CD4-positive, alpha-beta T cell (primary cell): ENCODE measurements at regions not wholly inside any gene's neighbourhood (a gene's known extent, or its start where the extent isn't known, plus 50 kb on each side); places are given as distances from the start of the nearest gene placed in this dataset.
"Not testable (repeated sequence)": the region's sequence is repeated elsewhere in the genome, so short reads cannot be mapped to it uniquely, and the experiment has no call there.

Experiments used
- ATAC-seq: fragments of 200-7000 bp; cut with Tn5 transposase; one replicate; pipeline ENCODE4 v1.10.0; 2022; ENCODE audit warnings: mild to moderate bottlenecking; ENCODE audit not compliant: poor library complexity
- CTCF ChIA-PET: fragments of 350-600 bp; sonication (Branson Sonifier 250); formaldehyde crosslinking; loops from one replicate; lab custom pipeline; 2021; ENCODE audit warnings: antibody characterized with exemption, inconsistent platforms; lab: Charles Lee
- POLR2A ChIA-PET: fragments of 350-600 bp; sonication (Branson Sonifier 250); formaldehyde crosslinking; loops from one replicate; lab custom pipeline; 2021; ENCODE audit warnings: antibody characterized with exemption, inconsistent platforms; lab: Charles Lee
- DNase-seq, 14 experiments: peaks; one replicate each; pipeline ENCODE4 v3.0.0-alpha.2; 2013 to 2020; ENCODE audit warnings: mixed read lengths in 2 of 14
- H3K27ac ChIP-seq, 2 donors: one replicate each; pipeline versions ENCODE4 v1.5.1 to v1.7.0; 2013; ENCODE audit warnings: low read length in 2 of 2, low read depth in 1 of 2, mild to moderate bottlenecking in 1 of 2
- H3K27me3 ChIP-seq, 2 experiments: 1 replicate in 1 of 2; 2 replicates in 1 of 2; pipeline versions ENCODE4 v1.6.1 to v1.7.0; 2013; ENCODE audit warnings: low read length in 2 of 2, control low read depth in 1 of 2, mild to moderate bottlenecking in 1 of 2, moderate library complexity in 1 of 2; ENCODE audit not compliant: insufficient read depth in 2 of 2, control insufficient read depth in 1 of 2
- H3K36me3 ChIP-seq: one replicate; pipeline ENCODE4 v1.6.1; 2013; ENCODE audit warnings: low read length, control low read depth; ENCODE audit not compliant: insufficient read depth
- H3K4me1 ChIP-seq: one replicate; pipeline ENCODE4 v1.6.1; 2013; ENCODE audit warnings: low read length, control low read depth; ENCODE audit not compliant: insufficient read depth
- H3K4me3 ChIP-seq: one replicate; pipeline ENCODE4 v1.5.1; 2013; ENCODE audit warnings: mild to moderate bottlenecking, low read length, moderate library complexity
- H3K9me3 ChIP-seq, 2 experiments: 1 replicate in 1 of 2; 2 replicates in 1 of 2; pipeline versions ENCODE4 v1.6.1 to v1.7.0; 2013; ENCODE audit warnings: low read length in 2 of 2, mild to moderate bottlenecking in 2 of 2, control low read depth in 1 of 2, moderate library complexity in 1 of 2; ENCODE audit not compliant: control insufficient read depth in 1 of 2, insufficient read depth in 1 of 2
- H3K27ac Mint-ChIP-seq: one replicate; pipeline ENCODE4 v1.8.0; 2020; ENCODE audit warnings: mixed read lengths
- H3K27me3 Mint-ChIP-seq: one replicate; pipeline ENCODE4 v1.8.0; 2021; ENCODE audit warnings: mixed read lengths
- H3K36me3 Mint-ChIP-seq: one replicate; pipeline ENCODE4 v1.8.0; 2021; ENCODE audit warnings: low read depth, mixed read lengths
- H3K4me1 Mint-ChIP-seq: one replicate; pipeline ENCODE4 v1.8.0; 2021; ENCODE audit warnings: low read depth, mixed read lengths
- H3K4me3 Mint-ChIP-seq: one replicate; pipeline ENCODE4 v1.8.0; 2020; ENCODE audit warnings: mild to moderate bottlenecking, mixed read lengths
- H3K9me3 Mint-ChIP-seq: one replicate; pipeline ENCODE4 v1.8.0; 2020; ENCODE audit warnings: mixed read lengths
- CTCF ChIP-seq: fragments of 200-600 bp; IDR thresholded peaks from one replicate; pipeline ENCODE4 v1.8.0; 2022; ENCODE audit warnings: antibody characterized with exemption, mild to moderate bottlenecking
- intact Hi-C, 2 experiments: fragments of 100-400 bp; cut with DNase I in 1 of 2; cut with micrococcal nuclease in 1 of 2; formaldehyde crosslinking; loops; one replicate each; pipeline versions ENCODE4 v1.15.1 to v1.9.0; 2023 to 2025; cut with DNase I, micrococcal nuclease

- Histone ChIP-seq H3K36me3 (no peaks in the 10 kb centered on the region), H3K4me1 (no peaks in the 10 kb centered on the region), H3K4me3 (no peak overlapping the region), H3K27ac (no peak overlapping the region), H3K27me3 (peaks cover 0 to 4% of the 10 kb centered on the region in 2 experiments), H3K9me3 (peaks cover 0 to 4% of the 10 kb centered on the region in 2 experiments)
- H3K36me3 Mint-ChIP-seq = no peaks in the 10 kb centered on the region
- H3K4me3 Mint-ChIP-seq = no peak overlapping the region
- TF ChIP-seq CTCF = no peak
- H3K4me1 Mint-ChIP-seq = no peaks in the 10 kb centered on the region
- H3K27me3 Mint-ChIP-seq = peaks cover 28% of the 10 kb centered on the region
- ChIA-PET CTCF (no interaction called here), POLR2A (no interaction called here)
- peaks cover 5% of the 10 kb centered on the region for H3K9me3 Mint-ChIP-seq
- DNase-seq (no peak), ATAC-seq (no peak)
- intact Hi-C loops = no loop called here
- no peak overlapping the region for H3K27ac Mint-ChIP-seq
Measured at GRCh38 chr6:16898640-16899396, 137.6 kb upstream of the ATXN1 start.

DNA sequence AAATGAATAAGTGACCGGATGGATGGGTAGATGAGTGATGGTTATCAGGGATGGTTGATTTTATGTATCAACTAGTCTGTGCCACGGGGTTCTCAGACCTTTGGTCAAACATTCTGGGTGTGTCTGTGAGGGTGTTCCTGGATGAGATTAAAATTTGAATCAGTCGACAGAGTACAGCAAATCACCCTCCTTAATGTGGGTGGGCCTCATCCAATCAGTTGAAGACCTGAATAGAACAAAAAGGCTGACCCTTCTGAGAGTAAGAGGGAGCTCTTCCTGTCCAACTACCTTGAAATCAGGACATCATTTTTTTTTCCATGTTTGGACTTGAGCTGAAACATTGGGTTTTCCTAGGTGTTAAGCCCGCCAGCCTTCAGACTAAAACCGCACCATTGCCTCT lies 136.4 kb upstream of the ATXN1 start:
- H3K4me1 ChIP-seq = no peaks in the 10 kb centered on the region
- peaks cover 0 to 4% of the 10 kb centered on the region in 2 experiments for H3K9me3 ChIP-seq
- H3K27ac ChIP-seq = no peak overlapping the region
- H3K27me3 ChIP-seq = no peaks in the 10 kb centered on the region
- Mint-ChIP-seq H3K27me3 (peaks cover 22% of the 10 kb centered on the region), H3K36me3 (no peaks in the 10 kb centered on the region), H3K4me3 (no peak overlapping the region), H3K9me3 (peaks cover 10% of the 10 kb centered on the region), H3K4me1 (no peaks in the 10 kb centered on the region), H3K27ac (no peak overlapping the region)
- no peak for TF ChIP-seq CTCF
- CTCF ChIA-PET = no interaction called here
- DNase-seq (no peak), ATAC-seq (no peak)
- POLR2A ChIA-PET = no interaction called here
- H3K4me3 ChIP-seq = no peak overlapping the region
- intact Hi-C loops = no loop called here
- no peaks in the 10 kb centered on the region for H3K36me3 ChIP-seq

GRCh38 chr6:16894301-16894700 lies 133.0 kb upstream of the ATXN1 start:
- ATAC-seq (no peak), DNase-seq (no peak)
- Histone ChIP-seq H3K4me1 (no peaks in the 10 kb centered on the region), H3K27ac (no peak overlapping the region), H3K36me3 (no peaks in the 10 kb centered on the region), H3K9me3 (peaks cover 0 to 4% of the 10 kb centered on the region in 2 experiments), H3K27me3 (no peaks in the 10 kb centered on the region), H3K4me3 (no peak overlapping the region)
- no peaks in the 10 kb centered on the region for H3K4me1 Mint-ChIP-seq
- H3K27ac Mint-ChIP-seq = no peak overlapping the region
- H3K36me3 Mint-ChIP-seq = no peaks in the 10 kb centered on the region
- POLR2A ChIA-PET = no interaction called here
- no peak for TF ChIP-seq CTCF
- no peak overlapping the region for H3K4me3 Mint-ChIP-seq
- H3K27me3 Mint-ChIP-seq = peaks cover 10% of the 10 kb centered on the region
- CTCF ChIA-PET = no interaction called here
- intact Hi-C loops = no loop called here
- peaks cover 10% of the 10 kb centered on the region for H3K9me3 Mint-ChIP-seq

GRCh38 chr6:16891110-16891509 lies 129.8 kb upstream of the ATXN1 start:
- H3K4me3 ChIP-seq, H3K27ac Mint-ChIP-seq, CTCF ChIA-PET, H3K4me1 Mint-ChIP-seq, H3K4me3 Mint-ChIP-seq, DNase-seq, H3K36me3 ChIP-seq, H3K27ac ChIP-seq, H3K27me3 ChIP-seq, H3K36me3 Mint-ChIP-seq, H3K4me1 ChIP-seq, H3K9me3 ChIP-seq, H3K27me3 Mint-ChIP-seq, POLR2A ChIA-PET, intact Hi-C loops, H3K9me3 Mint-ChIP-seq, ATAC-seq: not testable (repeated sequence)
